ENCODE measurements at regions not wholly inside any gene's neighbourhood (a gene's known extent, or its start where the extent isn't known, plus 50 kb on each side); places are given as distances from the start of the nearest gene placed in this dataset.

DNA sequence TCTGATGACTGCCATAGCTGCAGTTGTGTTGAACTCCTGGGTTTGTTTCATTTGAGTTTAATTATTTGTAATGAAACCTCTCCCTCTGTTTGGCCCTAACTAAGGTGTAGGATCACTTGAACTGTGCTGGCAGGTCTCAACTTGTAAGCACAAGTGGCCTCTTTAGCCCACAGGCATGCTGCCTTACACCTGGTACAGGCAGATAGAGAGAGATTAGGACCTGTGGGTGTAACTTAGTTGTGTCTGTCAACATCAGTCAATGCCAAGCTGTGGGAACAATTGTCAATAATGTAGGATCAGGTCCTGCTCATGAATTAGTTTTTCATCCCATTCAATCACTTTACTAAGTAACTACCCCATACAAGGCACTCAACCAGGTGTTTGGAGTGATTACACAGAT lies 263.0 kb upstream of the G2E3 start:
- no peak for TF ChIP-seq FOSL2 (IDR thresholded peaks at IDR 0.05; ENCODE audit: borderline replicate concordance, low read depth)
- no peak for TF ChIP-seq IRF3 (IDR thresholded peaks at IDR 0.05; ENCODE audit: low read depth, low read length)
- no peak for TF ChIP-seq NFIC (IDR thresholded peaks at IDR 0.05; ENCODE audit: borderline replicate concordance)
- TF ChIP-seq RAD21 (IDR thresholded peaks at IDR 0.05; ENCODE audit: low read length): no peak
- TF ChIP-seq REST (IDR thresholded peaks at IDR 0.05; ENCODE audit: low read depth, low read length): no peak
- no peak for TF ChIP-seq EZH2phosphoT487 (IDR thresholded peaks at IDR 0.05; ENCODE audit: borderline replicate concordance, low read depth)
- no peak for TF ChIP-seq GABPA (IDR thresholded peaks at IDR 0.05; ENCODE audit: low read depth)
- TF ChIP-seq SIN3A (IDR thresholded peaks at IDR 0.05; ENCODE audit: borderline replicate concordance, low read depth, low read length): no peak
- Histone ChIP-seq H3F3A (replicated peaks; ENCODE audit: insufficient read depth) (peaks cover 3% of the 10 kb centered on the region), H3K27ac (ENCODE audit: low read depth in 2 of 2, low read length in 1 of 2) (no peak overlapping the region), H3K9me3 (no peaks in the 10 kb centered on the region), H3K9ac (no peak overlapping the region), H2AFZ (ENCODE audit: low read depth) (no peak overlapping the region), H3K36me3 (replicated peaks in 1 of 2; ENCODE audit: control insufficient read depth in 1 of 2, insufficient read depth in 2 of 2, low read length in 1 of 2) (no peaks in the 10 kb centered on the region), H3K9me2 (no peaks in the 10 kb centered on the region), H3K79me2 (ENCODE audit: insufficient read depth) (no peaks in the 10 kb centered on the region), H3K4me1 (ENCODE audit: control insufficient read depth in 1 of 2, insufficient read depth in 2 of 2, low read depth in 1 of 2, low read length in 1 of 2) (no peaks in the 10 kb centered on the region), H4K20me1 (ENCODE audit: insufficient read depth) (no peaks in the 10 kb centered on the region), H3K4me2 (no peak overlapping the region), H3K4me3 (ENCODE audit: low read depth in 2 of 2, low read length in 1 of 2) (no peak overlapping the region), H3K27me3 (ENCODE audit: insufficient read depth) (peaks cover 23% of the 10 kb centered on the region; the same call in 1 of the 2 replicates)
- POLR2A ChIA-PET: no interaction called here
- CTCF ChIA-PET: interaction anchor here (1.4 kb wide), 1 partner anchor 22 kb away, joined by 3 read pairs; no protein-coding TSS in a partner anchor
- DNase-seq: no peak

GRCh38 chr14:30296931-30297405 lies 262.0 kb upstream of the G2E3 start:
- WGBS (ENCODE audit: low lambda C conversion rate): 24% methylated on average over 11 of the region's 11 CpGs
- H3K4me1 ChIP-seq (ENCODE audit: control insufficient read depth in 1 of 2, insufficient read depth in 2 of 2, low read depth in 1 of 2, low read length in 1 of 2): no peaks in the 10 kb centered on the region

More at GRCh38 chr14:30296931-30297405, 262.0 kb upstream of the G2E3 start:
- Histone ChIP-seq H3K9me3 (no peaks in the 10 kb centered on the region), H3K9me2 (no peaks in the 10 kb centered on the region), H3K4me3 (ENCODE audit: low read depth in 2 of 2, low read length in 1 of 2) (0 out of 4 replicates have a peak overlapping the region, but pooled peaks of 1 of the 2 experiments have one; percentile 16), H3K27me3 (ENCODE audit: insufficient read depth) (peaks cover 23% of the 10 kb centered on the region; the same call in 1 of the 2 replicates), H3K79me2 (ENCODE audit: insufficient read depth) (no peaks in the 10 kb centered on the region), H3K36me3 (replicated peaks in 1 of 2; ENCODE audit: control insufficient read depth in 1 of 2, insufficient read depth in 2 of 2, low read length in 1 of 2) (no peaks in the 10 kb centered on the region), H3F3A (replicated peaks; ENCODE audit: insufficient read depth) (no peaks in the 10 kb centered on the region), H3K27ac (ENCODE audit: low read depth in 2 of 2, low read length in 1 of 2) (no peak overlapping the region), H3K9ac (no peak overlapping the region), H4K20me1 (ENCODE audit: insufficient read depth) (no peaks in the 10 kb centered on the region), H3K4me2 (peak overlapping the region; percentile 36), H2AFZ (ENCODE audit: low read depth) (no peak overlapping the region)
- no peak for DNase-seq
- CTCF ChIA-PET: interaction anchor here (1.0 kb wide), 1 partner anchor 34 kb away, joined by 3 read pairs; no protein-coding TSS in a partner anchor
- POLR2A ChIA-PET: no interaction called here
- TF ChIP-seq, protein P1, sequence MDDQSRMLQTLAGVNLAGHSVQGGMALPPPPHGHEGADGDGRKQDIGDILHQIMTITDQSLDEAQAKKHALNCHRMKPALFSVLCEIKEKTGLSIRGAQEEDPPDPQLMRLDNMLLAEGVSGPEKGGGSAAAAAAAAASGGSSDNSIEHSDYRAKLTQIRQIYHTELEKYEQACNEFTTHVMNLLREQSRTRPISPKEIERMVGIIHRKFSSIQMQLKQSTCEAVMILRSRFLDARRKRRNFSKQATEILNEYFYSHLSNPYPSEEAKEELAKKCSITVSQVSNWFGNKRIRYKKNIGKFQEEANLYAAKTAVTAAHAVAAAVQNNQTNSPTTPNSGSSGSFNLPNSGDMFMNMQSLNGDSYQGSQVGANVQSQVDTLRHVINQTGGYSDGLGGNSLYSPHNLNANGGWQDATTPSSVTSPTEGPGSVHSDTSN (IDR thresholded peaks at IDR 0.05): no peak
- TF ChIP-seq GATA2 (CRISPR knock-in tag; IDR thresholded peaks at IDR 0.05) (no peak), RXRA (IDR thresholded peaks at IDR 0.05; ENCODE audit: borderline replicate concordance, low read depth) (no peak), TEAD4 (IDR thresholded peaks at IDR 0.05; ENCODE audit: borderline replicate concordance, insufficient read depth) (no peak), CHD2 (IDR thresholded peaks at IDR 0.05; ENCODE audit: low read length, partially characterized antibody) (peak; percentile 73)

Data from SK-N-SH (cell line).